Stimulated activated CD4-positive, alpha-beta T cell treated with anti-CD3 and anti-CD28 coated beads, Interleukin-4, amount 100 ng/mL, for 1 hour (primary cell): ENCODE measurements at regions not wholly inside any gene's neighbourhood (a gene's known extent, or its start where the extent isn't known, plus 50 kb on each side); places are given as distances from the start of the nearest gene placed in this dataset.
"Not testable (repeated sequence)": the region's sequence is repeated elsewhere in the genome, so short reads cannot be mapped to it uniquely, and the experiment has no call there.

Source experiments
- DNase-seq: peaks from one replicate; pipeline ENCODE4 v3.0.0-alpha.2; 2020

- no peak for DNase-seq
These were observed 1219.9 kb upstream of the SORCS1 start for GRCh38 chr10:108384378-108384777.

- DNase-seq, result no peak
These were observed 1214.3 kb upstream of the SORCS1 start for GRCh38 chr10:108378779-108379178.

- no peak for DNase-seq
These were observed 1211.2 kb upstream of the SORCS1 start for GRCh38 chr10:108375691-108376090.

GRCh38 chr10:108374991-108375390 is 1210.5 kb upstream of the SORCS1 start:
- no peak for DNase-seq

GRCh38 chr10:108365541-108365940 is 1201.0 kb upstream of the SORCS1 start:
- DNase-seq, result no peak

GRCh38 chr10:108363576-108363975 is 1199.1 kb upstream of the SORCS1 start:
- DNase-seq, result no peak

GRCh38 chr10:108362961-108363360 is 1198.5 kb upstream of the SORCS1 start:
- no peak for DNase-seq

GRCh38 chr10:108362296-108362695 is 1197.8 kb upstream of the SORCS1 start:
- no peak for DNase-seq

GRCh38 chr10:108360187-108360586 is 1195.7 kb upstream of the SORCS1 start:
- no peak for DNase-seq

GRCh38 chr10:108358912-108359311 is 1194.4 kb upstream of the SORCS1 start:
- no peak for DNase-seq

GRCh38 chr10:108352771-108353170 is 1188.3 kb upstream of the SORCS1 start:
- no peak for DNase-seq

- no peak for DNase-seq
These were observed 1183.7 kb upstream of the SORCS1 start for GRCh38 chr10:108348215-108348614.

- no peak for DNase-seq
These were observed 1181.6 kb upstream of the SORCS1 start for GRCh38 chr10:108346066-108346465.

- no peak for DNase-seq
These were observed 1173.6 kb upstream of the SORCS1 start for GRCh38 chr10:108338146-108338545.

GRCh38 chr10:108336836-108337235 is 1172.3 kb upstream of the SORCS1 start:
- no peak for DNase-seq

GRCh38 chr10:108327706-108328105 is 1163.2 kb upstream of the SORCS1 start:
- DNase-seq, result no peak

- no peak for DNase-seq
These were observed 1158.8 kb upstream of the SORCS1 start for GRCh38 chr10:108323274-108323798.

GRCh38 chr10:108319434-108320222 is 1155.1 kb upstream of the SORCS1 start:
- DNase-seq, result no peak

GRCh38 chr10:108315636-108316035 is 1151.1 kb upstream of the SORCS1 start:
- not testable (repeated sequence) for DNase-seq

GRCh38 chr10:108307925-108308312 is 1143.4 kb upstream of the SORCS1 start:
- no peak for DNase-seq

GRCh38 chr10:108307250-108307924 is 1142.9 kb upstream of the SORCS1 start:
- DNase-seq, result no peak

GRCh38 chr10:108303149-108303548 is 1138.6 kb upstream of the SORCS1 start:
- no peak for DNase-seq

GRCh38 chr10:108301002-108301401 is 1136.5 kb upstream of the SORCS1 start:
- no peak for DNase-seq

- no peak for DNase-seq
These were observed 1126.3 kb upstream of the SORCS1 start for GRCh38 chr10:108290823-108291222.
